IPS-NIHi7 (cell line): ENCODE measurements at regions not wholly inside any gene's neighbourhood (a gene's known extent, or its start where the extent isn't known, plus 50 kb on each side); places are given as distances from the start of the nearest gene placed in this dataset.

Source experiments
- DNase-seq: peaks from one replicate; pipeline ENCODE4 v3.0.0; 2012; ENCODE audit warnings: mixed read lengths; ENCODE audit errors: extremely low spot score

DNA sequence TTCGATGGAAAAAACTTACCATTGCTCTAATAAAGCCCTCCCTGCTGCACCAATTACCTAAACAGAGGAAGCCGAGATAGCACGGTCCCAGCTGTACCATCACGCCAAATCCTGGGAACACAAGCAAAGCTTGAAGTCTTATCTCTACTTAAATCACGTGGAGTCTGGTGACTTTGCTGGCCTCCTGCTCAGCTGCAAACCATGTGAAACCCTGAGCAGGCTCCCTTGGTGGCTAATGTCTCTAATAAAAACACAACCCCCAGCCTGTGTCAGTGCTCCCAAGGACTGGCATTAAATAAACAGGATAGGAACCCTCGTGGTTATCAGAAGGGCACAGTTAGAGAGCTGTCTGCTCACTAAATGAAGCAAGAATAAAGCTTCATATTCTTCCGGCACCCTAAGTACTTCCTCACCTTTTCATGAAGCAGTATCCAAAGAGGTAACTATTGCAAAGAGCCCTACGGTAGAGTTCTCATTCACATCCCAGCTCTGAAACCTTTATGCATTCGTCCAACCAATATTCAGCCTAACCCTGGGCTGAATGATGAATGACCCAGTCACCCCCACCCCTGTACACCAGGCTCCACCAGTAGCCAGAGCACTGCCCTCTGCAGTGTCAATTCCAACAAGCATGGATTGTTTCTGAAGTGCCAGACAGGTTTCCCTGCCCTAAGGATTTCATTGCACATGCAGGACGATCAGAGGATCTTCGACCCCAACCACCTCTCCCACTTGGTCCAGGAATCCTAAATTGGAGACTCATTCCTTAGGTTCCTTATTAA is 452.7 kb upstream of the TMPO start:
- DNase-seq, result no peak

DNA sequence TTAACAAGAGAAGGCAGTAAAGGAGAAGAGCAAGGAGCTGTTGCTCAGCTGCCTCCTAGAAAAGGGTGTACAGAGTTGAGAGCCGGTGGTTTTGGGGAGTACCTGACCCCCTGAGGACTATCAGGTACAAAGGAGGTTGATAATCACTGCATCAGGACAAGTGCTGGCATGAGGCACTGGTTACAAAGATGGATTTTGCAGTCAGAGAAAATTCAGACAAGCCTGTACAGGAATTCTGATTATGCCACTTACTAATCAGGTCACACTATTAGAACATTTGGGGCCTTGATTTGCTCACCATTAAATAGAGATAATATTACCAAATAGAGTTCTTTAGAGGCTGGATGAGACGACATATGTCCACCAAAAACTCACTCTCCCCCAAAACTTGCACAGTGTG is 450.9 kb upstream of the TMPO start:
- no peak for DNase-seq

DNA sequence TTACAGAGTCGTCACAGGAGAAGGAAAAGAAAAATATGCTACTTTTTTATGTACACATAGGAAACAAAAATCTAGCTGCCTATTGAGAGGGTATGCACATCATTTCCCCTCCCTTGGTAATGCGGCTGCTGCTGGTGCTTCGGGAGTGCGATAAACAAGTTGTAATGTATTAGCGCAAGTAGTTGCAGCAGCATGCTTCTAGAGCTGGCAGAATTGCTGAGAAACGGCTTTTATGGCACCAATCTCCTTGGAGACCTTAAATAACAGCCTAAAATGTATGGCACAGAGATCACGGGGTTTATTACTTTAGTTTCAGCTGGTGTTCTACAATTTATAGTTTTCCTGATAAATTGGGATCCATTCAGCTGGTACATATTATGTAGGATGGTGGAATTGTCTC is 447.6 kb upstream of the TMPO start:
- no peak for DNase-seq

DNA sequence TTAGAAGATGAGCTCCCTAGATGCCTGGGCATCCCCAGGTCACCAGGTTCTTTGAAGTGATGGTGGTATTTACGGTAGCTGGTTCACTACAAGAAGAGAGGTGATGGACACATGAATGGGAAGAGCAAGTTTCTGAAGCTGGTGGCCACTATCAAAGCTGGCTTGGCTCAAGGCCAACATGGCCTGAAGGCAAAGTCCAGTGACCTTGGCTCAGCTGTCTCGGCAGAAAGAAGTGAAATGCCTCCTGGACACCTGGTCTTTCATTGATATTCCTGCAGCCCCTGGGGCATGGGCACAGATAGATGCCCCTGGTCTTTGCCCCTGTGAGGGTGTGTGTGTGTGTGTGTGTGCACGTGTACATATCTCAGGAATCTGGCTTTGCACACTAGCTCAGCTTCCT is 441.8 kb upstream of the TMPO start:
- no peak for DNase-seq

DNA sequence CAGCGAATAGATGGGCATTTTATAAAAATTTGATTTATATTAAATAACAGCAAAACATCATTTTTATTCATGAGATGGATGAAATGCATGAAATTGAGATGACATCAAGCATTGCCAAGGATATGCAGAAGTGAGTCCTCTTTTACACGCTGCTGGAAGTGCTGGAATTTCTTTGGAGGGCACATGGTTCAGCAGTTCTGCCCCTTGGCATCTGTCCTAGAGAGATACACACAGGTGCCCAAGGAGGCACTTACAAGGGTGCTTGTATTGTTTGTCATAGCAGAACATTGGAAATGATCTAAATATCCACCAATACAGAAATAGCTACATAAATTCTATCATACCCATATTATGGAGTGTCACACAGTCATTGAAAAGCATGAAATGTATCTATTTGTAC is 441.1 kb upstream of the TMPO start:
- DNase-seq, result no peak

DNA sequence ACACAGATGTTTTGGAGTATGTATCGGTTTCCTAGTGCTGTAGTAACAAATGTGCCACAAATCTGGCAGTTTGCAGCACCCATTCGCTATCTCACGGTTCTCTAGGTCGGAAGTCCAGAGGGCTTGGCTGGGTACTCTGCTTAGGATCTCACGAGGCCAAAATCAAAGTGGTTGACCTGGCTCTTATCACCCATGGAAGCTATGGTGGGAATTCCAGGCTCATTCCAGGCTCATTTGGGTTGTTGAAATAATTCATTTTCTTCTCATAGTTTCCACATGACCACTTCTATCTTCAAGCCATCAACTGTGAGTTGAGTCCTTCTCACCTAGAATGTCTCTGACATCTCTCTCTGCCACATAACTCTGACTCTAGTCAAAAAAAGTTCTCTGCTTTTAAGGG is 431.0 kb upstream of the TMPO start:
- no peak for DNase-seq

DNA sequence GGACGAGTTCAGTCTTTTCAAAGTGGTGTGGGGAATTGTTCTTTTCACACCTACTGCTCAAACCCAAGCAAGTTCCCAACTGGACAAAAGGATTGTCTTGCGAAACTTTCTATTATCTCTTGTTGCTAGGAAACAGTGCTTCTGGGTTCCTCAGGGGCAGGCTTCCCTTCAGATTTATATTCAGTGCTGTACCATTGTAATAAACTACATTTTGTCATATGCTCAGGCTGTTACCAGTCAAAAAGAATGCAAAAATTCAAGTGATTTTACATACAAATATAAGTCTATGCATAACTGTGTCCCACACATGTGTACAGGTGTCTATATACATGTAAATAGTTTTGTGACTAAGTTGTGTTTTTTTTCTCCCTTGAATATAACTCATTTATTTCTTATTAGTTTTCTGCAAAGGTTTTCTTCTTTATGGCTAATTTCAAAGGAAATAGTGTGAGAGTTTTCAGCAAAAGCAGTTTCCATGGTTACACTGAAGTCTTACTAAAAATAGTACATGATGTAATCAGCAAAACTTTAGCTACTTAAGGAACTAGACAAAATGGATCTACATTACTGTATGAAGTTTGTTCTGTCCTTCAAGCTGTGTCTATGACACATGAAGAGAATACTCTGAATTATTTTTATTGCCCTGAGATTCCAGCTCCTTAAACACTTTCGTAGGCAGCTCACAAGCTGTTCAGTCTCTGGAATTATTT is 430.2 kb upstream of the TMPO start:
- no peak for DNase-seq

DNA sequence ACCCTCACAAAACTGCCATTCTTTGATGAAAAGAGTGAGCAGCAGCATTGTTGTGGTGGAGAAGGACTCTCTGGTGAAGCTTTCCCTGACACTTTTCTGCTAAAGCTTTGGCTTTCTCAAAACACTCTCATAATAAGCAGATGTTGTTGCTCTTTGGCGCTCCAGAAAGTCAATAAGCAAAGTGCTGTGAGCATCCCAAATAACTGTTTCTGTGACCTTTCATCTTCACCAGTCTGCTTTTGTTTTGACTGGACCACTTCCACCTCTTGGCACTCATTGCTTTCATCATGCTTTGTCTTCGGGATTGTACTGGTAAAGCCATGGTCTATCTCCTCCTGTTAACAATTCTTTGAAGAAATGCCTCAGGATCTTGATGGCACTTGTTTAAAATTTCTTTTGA is 424.7 kb upstream of the TMPO start:
- no peak for DNase-seq

DNA sequence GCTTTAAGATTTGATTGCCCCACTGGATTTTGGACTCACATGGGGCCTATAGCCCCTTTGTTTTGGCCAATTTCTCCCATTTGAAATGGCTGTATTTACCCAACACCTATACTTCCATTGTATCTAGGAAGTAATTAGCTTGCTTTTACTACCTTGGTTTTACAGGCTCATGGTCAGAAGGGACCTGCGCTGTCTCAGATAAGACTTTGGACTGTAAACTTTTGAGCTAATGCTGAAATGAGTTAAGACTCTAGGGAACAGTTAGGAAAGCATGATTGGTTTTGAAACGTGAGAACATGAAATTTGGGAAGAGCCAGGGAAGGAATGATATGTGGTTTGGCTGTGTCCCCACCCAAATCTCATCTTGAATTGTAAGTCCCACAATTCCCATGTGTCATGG is 419.0 kb upstream of the TMPO start:
- DNase-seq, result no peak

DNA sequence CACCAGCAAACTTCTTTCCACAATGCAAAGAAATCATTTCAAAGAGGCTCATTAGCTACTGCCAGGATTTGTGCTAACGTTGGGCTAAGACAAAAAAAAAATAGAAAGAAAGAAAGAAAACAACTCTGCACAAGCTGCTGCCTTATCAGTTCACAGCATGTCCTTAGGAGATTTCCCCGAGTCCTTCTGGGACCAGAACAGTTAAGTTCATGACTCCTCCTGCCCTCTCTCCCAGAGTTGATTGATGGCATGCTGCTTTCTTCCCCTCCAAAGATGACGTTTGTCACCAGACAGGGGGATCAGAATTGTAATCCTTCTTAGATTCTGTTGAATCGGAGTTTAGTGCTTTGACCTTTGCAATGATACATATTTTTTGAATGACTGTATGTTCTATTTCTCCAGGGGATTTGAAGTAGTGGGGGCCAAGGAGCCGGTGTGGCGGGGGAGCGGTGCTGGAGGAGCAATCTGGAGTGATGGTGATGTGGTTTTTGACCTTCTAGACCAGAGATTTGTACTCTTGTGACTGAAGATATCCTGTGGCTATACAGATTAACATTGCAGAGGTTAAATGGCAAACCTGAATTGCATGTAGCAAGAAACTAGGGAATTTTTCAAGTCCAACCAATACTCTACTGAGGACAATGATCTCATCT is 409.2 kb upstream of the TMPO start:
- DNase-seq, result no peak

DNA sequence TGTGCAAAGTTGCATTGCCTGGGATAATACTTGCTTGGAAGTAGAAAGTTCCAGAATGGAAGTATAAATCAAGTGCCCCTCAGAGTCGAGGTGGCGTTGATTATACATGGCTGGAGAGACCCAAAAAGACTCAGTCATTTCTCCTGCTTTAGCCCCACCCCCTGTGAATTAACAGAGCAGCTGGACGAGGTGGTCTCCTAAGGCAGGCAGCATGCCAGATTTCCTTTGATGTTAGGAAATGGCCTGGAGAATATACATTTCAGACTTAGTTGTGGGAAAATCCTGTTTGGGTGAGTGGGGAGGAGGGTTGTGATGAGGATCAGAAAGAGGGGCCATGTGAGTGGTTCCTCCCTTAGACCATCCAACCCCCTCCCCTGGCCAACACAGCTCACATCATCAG is 406.1 kb upstream of the TMPO start:
- DNase-seq, result no peak

DNA sequence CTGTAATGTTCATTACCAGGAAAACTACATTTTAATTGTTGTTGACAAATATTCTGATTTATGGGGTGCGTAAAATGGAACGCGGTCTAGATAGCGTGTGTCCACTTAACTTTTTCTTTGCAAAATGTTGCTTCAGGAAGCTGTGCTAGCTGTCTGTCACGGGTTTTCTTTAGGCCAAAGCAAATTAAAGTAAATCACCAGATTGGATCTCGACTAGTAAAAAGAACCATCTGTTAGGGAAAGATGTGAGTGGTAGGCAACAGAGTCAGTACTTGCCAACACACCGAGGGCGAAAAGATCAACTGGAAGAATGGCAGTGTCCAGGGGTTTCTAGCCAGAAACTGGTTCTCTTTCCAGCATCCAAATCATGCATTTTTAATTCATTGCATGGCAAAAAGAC is 404.9 kb upstream of the TMPO start:
- DNase-seq, result no peak

DNA sequence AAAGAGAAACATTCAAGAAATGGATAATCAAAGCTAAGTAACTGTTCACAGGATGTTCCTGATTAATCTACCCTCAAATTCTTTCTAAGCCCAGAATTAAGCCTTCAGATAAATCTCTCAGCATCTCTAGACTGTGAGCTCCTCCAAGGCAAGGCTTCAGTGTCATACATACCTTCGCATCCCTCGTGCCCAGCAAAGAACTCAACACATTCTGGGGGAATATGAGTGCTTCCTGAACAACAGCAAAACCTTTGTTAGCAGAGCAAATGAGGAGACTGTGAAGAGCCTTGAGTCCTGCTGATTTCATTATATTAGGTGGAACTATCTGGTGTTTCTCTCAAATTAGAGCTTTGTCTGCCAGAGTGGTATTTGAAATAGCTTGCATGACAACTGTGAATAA is 401.8 kb upstream of the TMPO start:
- DNase-seq, result no peak

DNA sequence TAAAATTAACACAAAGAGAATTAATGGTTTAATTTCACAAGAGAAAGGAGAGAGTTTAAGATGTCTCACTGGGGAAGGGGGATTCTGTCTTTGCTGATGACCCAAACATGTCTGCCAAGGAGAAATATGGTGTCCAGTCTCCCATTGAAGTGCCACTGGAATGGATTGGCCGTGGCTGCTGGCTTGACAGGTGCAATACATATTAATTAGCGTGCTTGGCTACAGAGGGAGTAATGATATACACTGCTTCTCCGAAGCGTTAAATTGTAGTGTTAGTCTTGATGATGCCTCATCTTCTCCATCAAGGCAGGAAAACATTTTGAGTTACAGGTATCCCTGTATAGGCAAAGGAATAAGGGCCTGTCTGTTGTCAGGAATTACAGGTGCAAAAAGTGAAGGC is 393.4 kb upstream of the TMPO start:
- no peak for DNase-seq

DNA sequence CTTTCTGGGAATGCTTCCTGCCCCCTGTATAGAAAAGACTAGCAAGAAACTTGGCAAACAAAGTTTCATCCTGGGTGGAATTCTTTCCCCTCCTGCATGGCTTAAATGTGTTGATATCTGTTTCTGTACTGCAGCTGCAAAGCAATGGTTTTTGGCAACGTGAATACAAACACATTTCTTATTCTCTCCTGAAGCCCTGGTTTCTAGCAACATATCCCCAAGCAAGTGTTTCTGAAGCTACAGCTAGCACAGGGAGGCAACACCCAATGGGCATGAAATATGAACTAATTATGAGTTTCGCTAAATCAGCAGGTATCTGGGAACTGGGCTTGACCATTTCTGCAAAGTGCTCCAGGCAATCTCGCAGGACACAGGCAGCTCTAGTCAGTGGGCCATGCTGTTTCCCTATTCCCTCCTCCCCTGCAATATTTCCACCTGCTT is 392.3 kb upstream of the TMPO start:
- no peak for DNase-seq

DNA sequence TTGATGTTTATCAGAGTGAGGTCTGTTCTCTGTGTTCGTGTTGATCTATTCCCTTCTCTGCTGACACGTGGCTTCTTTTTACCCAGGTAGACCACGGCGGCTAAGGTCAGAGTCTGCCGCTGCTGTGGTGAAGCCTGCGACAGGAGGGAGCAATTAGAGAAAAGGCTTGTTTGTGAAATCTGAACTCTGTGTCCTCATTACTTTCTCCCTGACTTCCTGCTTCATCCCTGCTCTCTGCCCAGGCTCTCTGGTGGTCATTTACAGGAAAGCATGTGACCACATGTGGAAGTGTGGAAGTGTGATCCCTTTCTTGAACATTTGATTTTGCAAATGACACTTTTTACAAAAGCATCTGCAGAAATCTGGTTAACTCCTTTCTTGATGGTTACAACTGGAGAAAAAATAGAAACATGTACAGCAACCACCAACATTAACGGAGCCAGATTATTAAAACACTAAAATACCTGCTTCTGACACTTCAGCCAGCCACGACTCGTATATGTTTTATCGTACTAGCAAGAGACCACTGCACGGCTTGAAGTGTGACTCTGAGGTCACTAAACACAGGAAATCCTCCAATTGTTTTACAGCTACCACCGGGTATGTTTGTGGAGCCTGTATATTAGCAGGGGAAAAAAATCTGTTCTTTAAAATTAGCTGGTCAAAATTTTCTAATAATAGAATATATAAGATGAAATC is 388.6 kb upstream of the TMPO start:
- no peak for DNase-seq

DNA sequence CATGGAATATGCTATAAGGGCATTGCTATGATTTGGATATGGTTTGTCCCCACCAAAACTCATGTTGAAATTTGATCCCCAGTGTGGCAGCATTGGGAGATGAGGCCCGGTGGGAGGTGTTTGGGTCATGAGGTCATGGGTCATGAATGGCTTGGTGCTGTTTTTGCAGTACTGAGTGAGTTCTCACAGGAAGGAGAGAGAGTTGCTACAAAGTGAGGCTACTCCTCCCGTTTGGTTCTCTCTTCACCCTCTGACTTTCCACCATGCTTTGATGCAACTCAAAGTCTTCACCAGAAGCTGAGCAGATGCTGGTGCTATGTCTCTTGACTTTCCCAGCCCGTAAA is 388.1 kb upstream of the TMPO start:
- DNase-seq, result no peak

DNA sequence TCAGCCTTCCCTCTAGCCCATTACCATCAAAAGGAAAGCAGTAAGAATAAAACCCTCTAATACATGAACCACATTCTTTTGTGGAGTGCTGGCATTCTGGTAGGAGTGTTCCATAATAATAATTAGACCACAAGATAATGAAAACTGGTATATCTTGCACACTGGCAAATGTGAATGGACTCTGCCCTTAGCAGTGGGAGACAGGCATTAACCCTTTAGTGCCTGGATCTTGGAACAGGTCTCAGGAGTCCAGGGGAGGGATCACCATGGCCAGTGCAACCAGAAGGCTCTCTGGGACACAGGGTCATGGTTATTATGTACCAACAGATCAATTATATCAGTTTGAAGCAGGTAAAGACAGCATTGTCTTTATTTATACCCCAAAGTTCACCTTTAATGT is 387.5 kb upstream of the TMPO start:
- DNase-seq, result no peak

DNA sequence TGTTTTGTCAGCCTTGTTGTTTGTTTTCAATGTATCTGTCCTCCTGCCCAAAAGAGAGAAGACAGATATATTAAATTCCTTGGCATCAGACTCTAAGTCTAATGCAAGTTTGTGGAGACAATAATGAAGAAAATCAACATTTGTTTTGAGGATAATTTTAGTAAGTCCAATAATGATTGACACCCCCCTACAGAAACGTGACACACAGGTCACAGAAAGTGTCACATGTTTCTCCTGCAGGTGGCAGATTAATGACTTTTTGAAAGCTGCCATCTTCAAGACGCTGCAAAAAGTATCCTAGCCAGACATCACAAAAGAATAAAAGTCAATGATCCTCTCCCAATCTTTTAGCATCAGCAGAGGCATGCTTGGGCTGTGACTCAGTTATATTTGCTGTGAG is 378.8 kb upstream of the TMPO start:
- no peak for DNase-seq

DNA sequence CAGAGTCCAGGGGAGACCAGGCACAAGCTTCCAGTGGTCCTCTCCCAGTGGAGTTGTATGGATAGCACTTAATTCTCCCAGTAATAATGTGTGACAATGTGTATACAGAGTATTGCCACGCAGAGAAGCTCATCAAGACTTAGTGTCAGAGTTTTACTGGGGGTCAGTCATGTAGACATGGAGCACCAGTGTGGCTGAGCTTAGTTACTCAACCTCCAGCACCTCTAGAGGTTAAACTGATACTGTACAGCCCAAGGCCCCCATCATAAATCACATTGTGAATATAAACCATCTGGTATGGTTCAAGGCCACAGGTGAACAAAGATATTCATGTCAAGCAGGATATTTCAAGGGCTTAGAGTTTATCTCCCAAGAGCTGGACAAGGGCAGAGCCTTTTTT is 378.1 kb upstream of the TMPO start:
- no peak for DNase-seq

DNA sequence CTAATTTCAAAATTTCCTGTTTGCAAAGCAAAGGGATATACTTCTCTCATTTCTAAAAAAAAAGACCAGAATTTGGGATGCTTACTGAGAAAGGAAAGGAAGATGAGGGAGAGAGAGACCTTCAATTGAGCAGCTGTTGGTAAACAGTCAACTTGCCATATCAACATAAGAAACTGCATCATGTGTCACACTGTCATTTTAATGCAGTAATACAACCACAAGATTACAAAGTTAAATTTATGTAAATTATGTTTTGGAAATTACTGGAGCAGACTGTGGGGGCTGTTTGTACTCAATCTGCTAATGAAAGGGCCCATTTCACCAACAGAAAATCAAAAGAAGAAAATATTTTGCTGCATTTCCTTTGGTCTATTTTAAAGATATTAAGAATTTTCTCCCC is 370.4 kb upstream of the TMPO start:
- no peak for DNase-seq

DNA sequence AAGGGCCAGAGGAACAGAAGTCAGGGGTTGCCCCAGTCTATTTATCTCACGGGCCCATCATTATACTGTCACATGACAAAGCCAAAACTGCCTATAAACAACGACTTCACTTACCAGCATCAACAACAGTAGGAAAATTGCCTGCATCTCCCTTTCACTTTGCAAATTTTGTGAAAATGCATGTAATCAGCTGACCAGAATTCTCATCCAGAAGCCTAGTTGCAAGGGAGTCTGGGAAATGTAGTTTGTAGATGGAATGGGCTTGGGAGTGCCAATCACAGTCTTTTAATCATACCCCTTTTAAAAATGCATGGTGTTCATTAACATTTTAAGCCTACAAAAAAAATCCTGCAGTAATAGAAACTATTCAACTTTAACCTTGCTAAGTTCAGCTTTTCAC is 369.3 kb upstream of the TMPO start:
- DNase-seq, result no peak

DNA sequence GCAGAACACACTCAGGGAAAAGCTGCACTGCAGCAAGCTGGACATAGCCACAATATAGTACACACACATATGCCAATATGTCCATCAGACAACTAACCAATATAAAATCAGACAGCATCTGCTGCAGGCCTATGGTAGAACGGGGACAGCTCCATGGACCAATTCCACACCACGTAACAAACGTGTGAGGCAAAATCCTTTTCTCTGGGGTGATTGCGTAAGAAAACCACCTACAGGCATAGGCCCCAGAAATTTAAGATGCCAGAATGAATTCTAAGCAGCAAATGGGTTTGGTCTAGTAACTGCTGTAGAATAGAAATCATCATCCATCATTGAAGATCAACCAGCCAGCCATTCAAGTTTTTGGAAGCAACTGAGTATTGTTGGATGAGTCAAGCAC is 368.9 kb upstream of the TMPO start:
- DNase-seq, result no peak
